ENCODE measurements at regions not wholly inside any gene's neighbourhood (a gene's known extent, or its start where the extent isn't known, plus 50 kb on each side); places are given as distances from the start of the nearest gene placed in this dataset.

- TF ChIP-seq HDAC6 (IDR thresholded peaks at IDR 0.05; ENCODE audit: low read depth, low read length), result no peak
- no peak for TF ChIP-seq JUN (IDR thresholded peaks at IDR 0.05; ENCODE audit: low read depth, low read length)
Measured at GRCh38 chr2:12817870-12818269, 101.1 kb downstream of the TRIB2 start (continued).

All from H1 (cell line).